ENCODE measurements at regions not wholly inside any gene's neighbourhood (a gene's known extent, or its start where the extent isn't known, plus 50 kb on each side); places are given as distances from the start of the nearest gene placed in this dataset.

DNA sequence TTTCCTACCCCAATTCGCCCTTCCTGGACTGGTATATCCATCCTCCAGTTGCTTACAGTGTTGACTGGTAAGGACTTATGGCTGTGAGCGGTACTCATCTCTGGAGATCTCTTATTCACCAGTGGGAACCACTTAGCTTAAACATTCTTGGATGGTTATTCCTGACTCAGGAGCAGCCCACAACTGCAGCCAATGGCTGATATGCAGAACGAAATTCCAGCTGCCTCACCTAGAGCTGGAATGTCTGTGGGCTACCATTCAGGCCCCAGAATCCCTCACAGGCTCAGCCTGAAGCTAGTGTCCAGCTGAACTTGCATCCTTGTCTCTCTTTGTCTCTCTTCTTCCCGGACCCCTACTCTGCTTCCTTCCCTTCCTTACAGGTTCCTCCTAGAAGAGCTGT lies 138.9 kb upstream of the SMIM31 start:
- H4K5ac ChIP-seq (ENCODE audit: insufficient read length, low read depth, low read length): no peak overlapping the region
- no peak for DNase-seq
- TF ChIP-seq, protein P1, sequence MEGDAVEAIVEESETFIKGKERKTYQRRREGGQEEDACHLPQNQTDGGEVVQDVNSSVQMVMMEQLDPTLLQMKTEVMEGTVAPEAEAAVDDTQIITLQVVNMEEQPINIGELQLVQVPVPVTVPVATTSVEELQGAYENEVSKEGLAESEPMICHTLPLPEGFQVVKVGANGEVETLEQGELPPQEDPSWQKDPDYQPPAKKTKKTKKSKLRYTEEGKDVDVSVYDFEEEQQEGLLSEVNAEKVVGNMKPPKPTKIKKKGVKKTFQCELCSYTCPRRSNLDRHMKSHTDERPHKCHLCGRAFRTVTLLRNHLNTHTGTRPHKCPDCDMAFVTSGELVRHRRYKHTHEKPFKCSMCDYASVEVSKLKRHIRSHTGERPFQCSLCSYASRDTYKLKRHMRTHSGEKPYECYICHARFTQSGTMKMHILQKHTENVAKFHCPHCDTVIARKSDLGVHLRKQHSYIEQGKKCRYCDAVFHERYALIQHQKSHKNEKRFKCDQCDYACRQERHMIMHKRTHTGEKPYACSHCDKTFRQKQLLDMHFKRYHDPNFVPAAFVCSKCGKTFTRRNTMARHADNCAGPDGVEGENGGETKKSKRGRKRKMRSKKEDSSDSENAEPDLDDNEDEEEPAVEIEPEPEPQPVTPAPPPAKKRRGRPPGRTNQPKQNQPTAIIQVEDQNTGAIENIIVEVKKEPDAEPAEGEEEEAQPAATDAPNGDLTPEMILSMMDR (conservative IDR thresholded peaks at IDR 0.05): no peak
- no peak overlapping the region for H3T11ph ChIP-seq (ENCODE audit: low read length)
- no peaks in the 10 kb centered on the region for H3K79me2 ChIP-seq (ENCODE audit: insufficient read depth, low read length)
- no peaks in the 10 kb centered on the region for H3K23me2 ChIP-seq (ENCODE audit: insufficient read length, low read depth, low read length, poor library complexity, severe bottlenecking)
- H2BK12ac ChIP-seq (ENCODE audit: insufficient read length, low read depth, low read length): no peak overlapping the region
- no peak overlapping the region for H3K27ac ChIP-seq (ENCODE audit: insufficient read length, low read depth, low read length)
- no peaks in the 10 kb centered on the region for H3K27me3 ChIP-seq (ENCODE audit: insufficient read depth, low read length)
- Mint-ChIP-seq H3K4me3 (no peak overlapping the region), H3K27ac (no peak overlapping the region), H3K27me3 (ENCODE audit: low read depth) (no peaks in the 10 kb centered on the region), H3K36me3 (ENCODE audit: insufficient read depth in 1 of 3, low read depth in 3 of 3) (no peaks in the 10 kb centered on the region), H3K9me3 (no peaks in the 10 kb centered on the region), H3K4me1 (peaks cover 3 to 4% of the 10 kb centered on the region in 2 experiments; a peak in 2 of 4 replicates)
- H3K9ac ChIP-seq (ENCODE audit: extremely low read depth, insufficient read length, low read length): no peak overlapping the region
- H2AK5ac ChIP-seq (ENCODE audit: insufficient read length, low read length): no peak overlapping the region
- H3K18ac ChIP-seq (ENCODE audit: insufficient read length, low read depth, low read length): no peak overlapping the region
- H3K4ac ChIP-seq (ENCODE audit: low read depth, low read length): no peak overlapping the region
- H3K4me1 ChIP-seq (ENCODE audit: insufficient read depth, low read length): no peaks in the 10 kb centered on the region
- no peaks in the 10 kb centered on the region for H4K20me1 ChIP-seq (ENCODE audit: control insufficient read depth, insufficient read depth, insufficient read length)
- no peak overlapping the region for H2BK120ac ChIP-seq (ENCODE audit: low read depth, low read length, poor library complexity, severe bottlenecking)
- H3K79me1 ChIP-seq (ENCODE audit: insufficient read depth, low read depth, low read length, poor library complexity, severe bottlenecking): no peaks in the 10 kb centered on the region
- no peaks in the 10 kb centered on the region for H3K9me3 ChIP-seq (ENCODE audit: control insufficient read depth, low read depth, low read length)
- no peak overlapping the region for H2BK15ac ChIP-seq (ENCODE audit: low read depth, low read length)
- H4K8ac ChIP-seq (replicated peaks; ENCODE audit: insufficient read length, low read depth, low read length): no peak overlapping the region
- no peak overlapping the region for H3K56ac ChIP-seq (ENCODE audit: insufficient read length, low read depth, low read length)
- no peak overlapping the region for H2BK20ac ChIP-seq (ENCODE audit: low read depth, low read length, poor library complexity, severe bottlenecking)
- H4K91ac ChIP-seq (ENCODE audit: insufficient read length, low read depth, low read length): no peak overlapping the region
- no CpG with 5 or more reads among the region's 4 CpGs for WGBS (ENCODE audit: extremely low coverage, insufficient read length, low lambda C conversion rate)
- no peak overlapping the region for H3K23ac ChIP-seq (ENCODE audit: insufficient read length, low read depth, low read length)
- H3K4me2 ChIP-seq (ENCODE audit: insufficient read depth, insufficient read length, low read length): no peak overlapping the region
- H2BK5ac ChIP-seq (ENCODE audit: insufficient read length, low read length): no peak overlapping the region
- no peak overlapping the region for H2AFZ ChIP-seq (ENCODE audit: low read length)
- H3K14ac ChIP-seq (ENCODE audit: insufficient read depth, low read length): no peak overlapping the region; the same call in 1 of the 2 replicates
